HG02678 (cell line): ENCODE measurements at regions not wholly inside any gene's neighbourhood (a gene's known extent, or its start where the extent isn't known, plus 50 kb on each side); places are given as distances from the start of the nearest gene placed in this dataset.
"Not testable (repeated sequence)": the region's sequence is repeated elsewhere in the genome, so short reads cannot be mapped to it uniquely, and the experiment has no call there.

Experiments used
- ATAC-seq: cut with Tn5 transposase; IDR thresholded peaks from one replicate; pipeline ENCODE4 v1.9.1; 2021; ENCODE audit warnings: mild to moderate bottlenecking, moderate library complexity; ENCODE audit not compliant: unreplicated experiment

- not testable (repeated sequence) for ATAC-seq
Measured at GRCh38 chr10:42193588-42193987, 444.8 kb downstream of the ZNF33B start.

- not testable (repeated sequence) for ATAC-seq
Measured at GRCh38 chr10:42192450-42192849, 445.9 kb downstream of the ZNF33B start.

GRCh38 chr10:42187501-42188195 lies 450.7 kb downstream of the ZNF33B start:
- not testable (repeated sequence) for ATAC-seq

- ATAC-seq: not testable (repeated sequence)
Measured at GRCh38 chr10:42177793-42178689, 460.3 kb downstream of the ZNF33B start.

- ATAC-seq: no peak
Measured at GRCh38 chr10:42177077-42177792, 461.1 kb downstream of the ZNF33B start.

GRCh38 chr10:42150428-42151061 lies 487.8 kb downstream of the ZNF33B start:
- ATAC-seq: no peak

- ATAC-seq: no peak
Measured at GRCh38 chr10:42149722-42150427, 488.5 kb downstream of the ZNF33B start.

- ATAC-seq: no peak
Measured at GRCh38 chr10:42149027-42149700, 489.2 kb downstream of the ZNF33B start.

- ATAC-seq: not testable (repeated sequence)
Measured at GRCh38 chr10:42146165-42146564, 492.2 kb downstream of the ZNF33B start.

- not testable (repeated sequence) for ATAC-seq
Measured at GRCh38 chr10:42138023-42138422, 500.3 kb downstream of the ZNF33B start.

- ATAC-seq: no peak
Measured at GRCh38 chr10:42113158-42113450, 525.3 kb downstream of the ZNF33B start.

- no peak for ATAC-seq
Measured at GRCh38 chr10:42112331-42113157, 525.8 kb downstream of the ZNF33B start.

- ATAC-seq: no peak
Measured at GRCh38 chr10:42111661-42112330, 526.6 kb downstream of the ZNF33B start.

GRCh38 chr10:42111076-42111475 lies 527.3 kb downstream of the ZNF33B start:
- ATAC-seq: no peak
